Ascending aorta (tissue), 2 donors: ENCODE measurements at regions not wholly inside any gene's neighbourhood (a gene's known extent, or its start where the extent isn't known, plus 50 kb on each side); places are given as distances from the start of the nearest gene placed in this dataset.
A peak's percentile ranks its signal among the peaks of the same experiment; 100 is the strongest.

ENCODE experiments used
- DNase-seq, 2 donors: peaks; one replicate each; pipeline ENCODE4 v3.0.0-alpha.2; 2019; ENCODE audit warnings: low spot score in 2 of 2
- H3K27ac ChIP-seq, 2 donors: fragments of 200-600 bp; sonication (generic); one replicate each; pipeline ENCODE4 v1.5.1; 2016 to 2017; ENCODE audit warnings: mild to moderate bottlenecking in 1 of 2
- H3K27me3 ChIP-seq: fragments of 200-600 bp; sonication (generic); one replicate; pipeline ENCODE4 v1.5.1; 2017
- H3K36me3 ChIP-seq, 2 donors: fragments of 200-600 bp; sonication (generic); one replicate each; pipeline ENCODE4 v1.5.1; 2016
- H3K4me1 ChIP-seq, 2 donors: fragments of 200-600 bp; sonication (generic); one replicate each; pipeline ENCODE4 v1.5.1; 2016 to 2017; ENCODE audit warnings: mild to moderate bottlenecking in 1 of 2
- H3K4me3 ChIP-seq, 2 donors: fragments of 200-600 bp; sonication (generic); one replicate each; pipeline ENCODE4 v1.5.1; 2016 to 2017; ENCODE audit warnings: mild to moderate bottlenecking in 1 of 2
- H3K9me3 ChIP-seq, 2 donors: fragments of 200-600 bp; sonication (generic); one replicate each; pipeline ENCODE4 v1.5.1; 2016
- intact Hi-C: fragments of 100-400 bp; cut with DNase I; formaldehyde crosslinking; loops from one replicate; pipeline ENCODE4 v1.15.1; 2023
- TF ChIP-seq, protein P1 (sequence below), 3 experiments: fragments of 200-600 bp in 2 of 3; fragments of 450-650 bp in 1 of 3; sonication (generic) in 2 of 3; IDR thresholded peaks; one replicate each; pipeline ENCODE4 v1.5.1; 2016 to 2019; ENCODE audit warnings: antibody characterized with exemption in 3 of 3, mild to moderate bottlenecking in 1 of 3, moderate library complexity in 1 of 3

DNA sequence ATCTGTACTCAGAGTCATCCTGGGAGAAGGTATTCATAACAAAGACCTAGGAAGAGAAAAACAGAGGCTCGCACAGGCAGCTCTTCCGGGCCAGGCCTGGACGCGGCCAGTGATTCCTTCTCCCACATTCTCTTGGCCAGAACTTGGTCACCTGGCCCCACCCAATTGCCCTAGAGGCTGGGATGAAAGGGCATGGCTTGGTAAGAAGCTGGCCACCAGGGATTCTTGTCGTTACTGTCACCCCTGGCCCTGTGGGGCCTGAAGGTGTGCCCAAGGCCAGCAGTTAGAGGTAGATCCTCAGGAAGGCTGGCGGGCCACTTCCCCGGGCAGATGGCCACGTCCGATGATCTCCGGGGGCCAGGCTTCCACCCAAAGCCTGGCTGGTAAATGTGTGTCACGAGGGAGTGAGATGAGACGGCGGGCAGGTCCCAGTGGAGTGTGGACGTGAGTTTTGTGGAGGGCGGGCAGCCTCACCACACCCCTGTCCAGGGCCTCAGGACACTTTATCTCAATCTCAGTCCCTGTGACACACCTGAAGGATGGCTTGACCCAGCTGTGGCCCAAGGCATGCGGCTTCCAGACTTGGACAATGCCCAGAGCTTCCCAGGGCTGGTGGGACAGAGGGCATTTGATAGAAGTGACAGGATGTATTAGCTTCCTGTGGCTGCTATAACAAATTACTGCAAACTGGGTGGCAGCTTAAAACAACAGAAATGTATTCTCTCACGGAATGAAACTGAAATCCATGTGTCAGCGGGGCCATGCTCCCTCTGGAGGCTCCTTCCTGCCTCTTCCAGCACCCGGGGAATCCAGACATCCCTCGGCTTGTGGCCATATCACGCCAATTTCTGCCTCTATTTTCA, 66.3 kb upstream of the GSE1 start:
- Histone ChIP-seq H3K27me3 (no peaks in the 10 kb centered on the region), H3K4me1 (peaks cover 0 to 6% of the 10 kb centered on the region in 2 donors), H3K9me3 (no peaks in the 10 kb centered on the region), H3K4me3 (no peak overlapping the region), H3K36me3 (no peaks in the 10 kb centered on the region), H3K27ac (no peak overlapping the region)
- intact Hi-C loops = no loop called here
- no peak for DNase-seq
- TF ChIP-seq, protein P1, sequence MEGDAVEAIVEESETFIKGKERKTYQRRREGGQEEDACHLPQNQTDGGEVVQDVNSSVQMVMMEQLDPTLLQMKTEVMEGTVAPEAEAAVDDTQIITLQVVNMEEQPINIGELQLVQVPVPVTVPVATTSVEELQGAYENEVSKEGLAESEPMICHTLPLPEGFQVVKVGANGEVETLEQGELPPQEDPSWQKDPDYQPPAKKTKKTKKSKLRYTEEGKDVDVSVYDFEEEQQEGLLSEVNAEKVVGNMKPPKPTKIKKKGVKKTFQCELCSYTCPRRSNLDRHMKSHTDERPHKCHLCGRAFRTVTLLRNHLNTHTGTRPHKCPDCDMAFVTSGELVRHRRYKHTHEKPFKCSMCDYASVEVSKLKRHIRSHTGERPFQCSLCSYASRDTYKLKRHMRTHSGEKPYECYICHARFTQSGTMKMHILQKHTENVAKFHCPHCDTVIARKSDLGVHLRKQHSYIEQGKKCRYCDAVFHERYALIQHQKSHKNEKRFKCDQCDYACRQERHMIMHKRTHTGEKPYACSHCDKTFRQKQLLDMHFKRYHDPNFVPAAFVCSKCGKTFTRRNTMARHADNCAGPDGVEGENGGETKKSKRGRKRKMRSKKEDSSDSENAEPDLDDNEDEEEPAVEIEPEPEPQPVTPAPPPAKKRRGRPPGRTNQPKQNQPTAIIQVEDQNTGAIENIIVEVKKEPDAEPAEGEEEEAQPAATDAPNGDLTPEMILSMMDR (IDR thresholded peaks at IDR 0.05) = no peak

DNA sequence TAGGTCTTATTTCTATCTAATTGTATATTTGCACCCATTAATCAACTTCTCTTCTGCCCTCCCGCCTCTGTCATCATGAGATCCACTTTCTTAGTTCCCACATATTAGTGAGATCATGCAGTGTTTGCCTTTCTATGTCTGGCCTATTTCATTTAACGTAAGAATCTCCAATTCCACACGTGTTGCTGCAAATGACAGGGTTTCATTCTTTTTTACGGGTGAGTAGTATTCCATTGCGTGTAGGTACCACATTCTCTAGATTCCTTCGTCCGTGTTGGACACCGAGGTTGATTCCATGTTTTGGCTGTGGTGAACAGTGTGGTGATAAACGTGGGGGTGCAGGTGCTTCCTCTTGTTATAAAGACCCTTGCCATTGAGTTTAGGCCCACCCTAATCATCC, 64.7 kb upstream of the GSE1 start:
- no peaks in the 10 kb centered on the region for H3K9me3 ChIP-seq
- intact Hi-C loops = no loop called here
- no peaks in the 10 kb centered on the region for H3K27me3 ChIP-seq
- peaks cover 0 to 6% of the 10 kb centered on the region in 2 donors for H3K4me1 ChIP-seq
- no peaks in the 10 kb centered on the region for H3K36me3 ChIP-seq
- no peak overlapping the region for H3K27ac ChIP-seq
- no peak for DNase-seq
- TF ChIP-seq, protein P1 (IDR thresholded peaks at IDR 0.05) = no peak
- no peak overlapping the region for H3K4me3 ChIP-seq

DNA sequence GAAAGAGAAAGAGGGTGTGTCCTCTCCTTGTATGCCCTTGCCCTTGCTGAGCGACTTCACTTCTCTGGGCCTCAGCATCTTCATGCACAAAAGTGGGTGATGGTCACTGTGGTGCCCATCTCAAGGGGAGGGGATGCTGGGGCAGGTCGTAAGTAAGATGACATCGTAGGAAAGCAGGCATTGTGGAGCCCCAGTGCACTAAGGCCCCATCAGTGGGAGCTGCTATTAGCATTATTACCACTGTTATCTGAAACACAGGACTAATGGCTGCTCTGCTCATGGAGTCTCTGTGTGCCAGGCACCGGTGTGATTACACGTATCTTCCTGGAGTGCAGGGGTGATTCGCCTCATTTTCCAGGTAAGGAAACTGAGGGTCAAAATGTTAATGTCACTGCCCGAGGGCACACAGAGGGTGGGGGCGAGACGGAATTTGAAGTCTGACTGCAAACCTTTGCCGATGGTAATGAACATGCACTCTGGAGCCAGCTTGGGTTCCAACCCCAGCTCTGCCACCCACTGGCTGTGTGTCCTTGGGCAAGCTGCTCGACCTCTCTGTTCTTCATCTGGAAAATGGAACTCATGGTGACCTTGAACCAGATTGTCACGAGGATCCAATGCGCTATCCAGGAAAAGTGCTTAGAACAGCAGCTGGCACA, 63.2 kb upstream of the GSE1 start:
- Histone ChIP-seq H3K9me3 (no peaks in the 10 kb centered on the region), H3K4me1 (peaks cover 0 to 6% of the 10 kb centered on the region in 2 donors), H3K27me3 (no peaks in the 10 kb centered on the region), H3K27ac (no peak overlapping the region), H3K36me3 (no peaks in the 10 kb centered on the region), H3K4me3 (no peak overlapping the region)
- TF ChIP-seq, protein P1 (IDR thresholded peaks at IDR 0.05) = no peak
- intact Hi-C loops = no loop called here
- no peak for DNase-seq

DNA sequence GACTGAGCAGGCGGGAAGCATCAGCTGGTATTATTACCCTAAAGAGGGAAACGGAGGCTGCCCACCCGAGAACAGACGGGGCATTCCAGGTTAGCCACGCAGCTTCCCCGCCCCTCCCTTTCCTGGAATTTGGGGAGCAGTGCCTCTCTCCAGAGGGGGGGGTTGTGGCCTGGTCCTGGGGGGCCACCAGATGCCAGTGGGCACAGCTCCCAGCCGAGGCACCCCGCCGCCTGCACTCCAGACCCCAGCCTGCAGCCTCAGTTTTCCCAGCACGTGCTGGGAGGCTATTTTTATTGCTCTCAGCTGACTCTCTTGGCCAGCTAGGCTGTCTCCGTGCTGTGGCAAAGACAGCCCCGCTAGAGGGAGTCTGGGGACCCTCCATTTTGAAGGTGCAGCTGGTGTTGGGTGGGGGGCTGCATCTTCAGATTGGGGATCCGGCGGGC, 62.7 kb upstream of the GSE1 start:
- Histone ChIP-seq H3K27ac (no peak overlapping the region), H3K36me3 (no peaks in the 10 kb centered on the region), H3K4me1 (peaks cover 0 to 6% of the 10 kb centered on the region in 2 donors), H3K27me3 (no peaks in the 10 kb centered on the region), H3K9me3 (no peaks in the 10 kb centered on the region), H3K4me3 (no peak overlapping the region)
- intact Hi-C loops = no loop called here
- TF ChIP-seq, protein P1 (IDR thresholded peaks at IDR 0.05) = peak in 1 of 3 experiments; percentile 34
- DNase-seq = no peak

DNA sequence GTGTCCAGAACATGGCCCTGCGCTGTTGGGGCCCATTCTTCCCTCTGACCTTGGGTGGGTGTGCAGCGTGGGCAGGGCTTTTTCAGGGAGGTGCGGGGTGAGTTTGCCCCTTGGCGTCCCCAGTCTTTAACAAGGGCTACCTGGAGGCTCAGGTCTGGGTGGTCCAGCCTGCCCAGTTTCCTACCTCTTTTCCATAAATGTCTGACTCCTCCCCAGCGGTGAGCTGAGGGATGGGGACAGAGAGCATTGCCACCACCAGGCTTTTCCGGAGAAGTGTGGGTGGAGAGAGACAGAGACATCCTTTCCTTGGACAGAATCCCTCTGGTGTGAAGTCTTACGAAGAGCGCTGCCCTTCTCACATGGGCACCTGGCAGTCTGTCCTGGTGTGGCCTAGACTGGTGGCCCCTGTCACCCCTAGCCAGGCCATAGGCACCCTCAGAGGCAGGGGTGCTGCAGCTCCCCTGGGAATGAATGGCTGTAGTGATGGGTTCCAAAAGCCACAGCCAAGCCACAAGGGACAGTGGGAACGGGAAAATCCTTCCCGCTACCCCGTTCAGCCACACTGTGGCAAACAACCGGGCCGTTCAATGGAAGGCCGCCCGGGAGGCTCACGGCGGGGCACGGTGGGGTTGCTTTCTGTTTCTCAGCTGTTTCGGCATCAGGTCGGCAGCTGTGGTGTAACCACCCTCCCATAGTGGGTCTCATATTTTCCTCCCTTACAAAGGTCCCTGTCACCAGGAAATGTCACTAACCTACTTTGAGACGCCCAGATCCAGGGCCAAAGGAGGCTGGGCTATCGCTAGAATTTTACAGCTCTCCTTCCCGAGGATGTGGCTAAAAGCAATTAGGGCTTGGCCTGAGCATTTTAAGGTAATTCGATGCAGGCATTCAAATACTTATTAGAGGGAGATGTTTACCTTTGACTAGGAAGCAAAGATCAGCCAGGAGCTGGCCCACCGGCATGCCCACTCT, 61.9 kb upstream of the GSE1 start:
- no peak for DNase-seq
- Histone ChIP-seq H3K4me1 (peaks cover 0 to 6% of the 10 kb centered on the region in 2 donors), H3K36me3 (no peaks in the 10 kb centered on the region), H3K9me3 (no peaks in the 10 kb centered on the region), H3K27me3 (no peaks in the 10 kb centered on the region), H3K4me3 (no peak overlapping the region), H3K27ac (no peak overlapping the region)
- intact Hi-C loops = no loop called here
- TF ChIP-seq, protein P1 (IDR thresholded peaks at IDR 0.05) = no peak
